HK-2 (cell line): ENCODE measurements at regions not wholly inside any gene's neighbourhood (a gene's known extent, or its start where the extent isn't known, plus 50 kb on each side); places are given as distances from the start of the nearest gene placed in this dataset.

Experiments
- DNase-seq: peaks from one replicate; pipeline ENCODE4 v3.0.0-alpha.2; 2018; ENCODE audit not compliant: unreplicated experiment

GRCh38 chr1:8203056-8203455, 114.9 kb upstream of the SLC45A1 start:
- DNase-seq = no peak

GRCh38 chr1:8202182-8202905, 115.6 kb upstream of the SLC45A1 start:
- DNase-seq = peak; percentile 60

- DNase-seq = no peak
Measured at GRCh38 chr1:8201331-8201861, 116.5 kb upstream of the SLC45A1 start.

GRCh38 chr1:8200317-8201115, 117.4 kb upstream of the SLC45A1 start:
- no peak for DNase-seq

- DNase-seq = no peak
Measured at GRCh38 chr1:8198522-8198921, 119.4 kb upstream of the SLC45A1 start.

- peak; percentile 91 for DNase-seq
Measured at GRCh38 chr1:8197493-8198282, 120.2 kb upstream of the SLC45A1 start.

GRCh38 chr1:8194481-8195227, 123.3 kb upstream of the SLC45A1 start:
- DNase-seq = no peak

GRCh38 chr1:8193840-8194406, 124.0 kb upstream of the SLC45A1 start:
- DNase-seq = no peak

- no peak for DNase-seq
Measured at GRCh38 chr1:8191474-8191873, 126.4 kb upstream of the SLC45A1 start.

GRCh38 chr1:8189931-8190483, 127.9 kb upstream of the SLC45A1 start:
- no peak for DNase-seq

GRCh38 chr1:8185400-8185799, 132.5 kb upstream of the SLC45A1 start:
- DNase-seq = no peak

GRCh38 chr1:8184301-8184700, 133.6 kb upstream of the SLC45A1 start:
- no peak for DNase-seq

- DNase-seq = no peak
Measured at GRCh38 chr1:8182034-8182761, 135.7 kb upstream of the SLC45A1 start.

- DNase-seq = no peak
Measured at GRCh38 chr1:8179132-8179793, 138.7 kb upstream of the SLC45A1 start.

- DNase-seq = no peak
Measured at GRCh38 chr1:8176279-8176678, 141.6 kb upstream of the SLC45A1 start.

GRCh38 chr1:8174807-8175206, 143.1 kb upstream of the SLC45A1 start:
- DNase-seq = no peak

GRCh38 chr1:8171751-8172464, 145.8 kb upstream of the ERRFI1 start:
- DNase-seq = no peak

- no peak for DNase-seq
Measured at GRCh38 chr1:8170059-8170835, 144.1 kb upstream of the ERRFI1 start.
